IMR-90 (cell line): ENCODE measurements at regions not wholly inside any gene's neighbourhood (a gene's known extent, or its start where the extent isn't known, plus 50 kb on each side); places are given as distances from the start of the nearest gene placed in this dataset.

ENCODE experiments used
- ATAC-seq: fragments of 200-7000 bp; cut with Tn5 transposase; 2 replicates; pipeline ENCODE4 v1.9.1; 2020; ENCODE audit warnings: low read depth, mild to moderate bottlenecking, moderate library complexity
- BruUV-seq: library from RNA; stranded (reverse); fragments of 400-500 nt; replicated peaks from 2 replicates; lab custom pipeline; 2021; lab: Mats Ljungman, UMichigan
- CTCF ChIA-PET: fragments of 300-600 bp; formaldehyde crosslinking; extraction: SDS; loops from one replicate; lab custom pipeline; 2021; ENCODE audit warnings: antibody characterized with exemption; lab: Yijun Ruan, JAX
- POLR2A ChIA-PET: fragments of 300-600 bp; sonication (Branson Sonifier 250); formaldehyde crosslinking; loops from one replicate; lab custom pipeline; 2022; ENCODE audit warnings: antibody characterized with exemption; ENCODE audit not compliant: unreplicated experiment; lab: Charles Lee
- DNase-seq: peaks from one replicate; pipeline ENCODE4 v3.0.0; 2013
- H2AFZ ChIP-seq: replicated peaks from 2 replicates; pipeline ENCODE3; 2013; ENCODE audit warnings: low read length, mild to moderate bottlenecking; ENCODE audit not compliant: poor library complexity
- H2AK5ac ChIP-seq: 2 replicates; pipeline ENCODE4 v1.6.1; 2013; ENCODE audit warnings: low read depth, low read length, inconsistent platforms
- H2AK9ac ChIP-seq: replicated peaks from 2 replicates; pipeline ENCODE3; 2013; ENCODE audit warnings: mild to moderate bottlenecking, low read depth, low read length, moderate library complexity; ENCODE audit not compliant: poor library complexity
- H2BK120ac ChIP-seq: 2 replicates; pipeline ENCODE4 v1.6.1; 2013; ENCODE audit warnings: low read depth, low read length, inconsistent platforms
- H2BK15ac ChIP-seq: 3 replicates; pipeline ENCODE4 v1.6.1; 2013; ENCODE audit warnings: low read depth, low read length, inconsistent platforms
- H2BK20ac ChIP-seq: 2 replicates; pipeline ENCODE4 v1.6.1; 2013; ENCODE audit warnings: low read depth, mild to moderate bottlenecking, inconsistent platforms, low read length, moderate library complexity
- H2BK5ac ChIP-seq: 2 replicates; pipeline ENCODE4 v1.6.1; 2013; ENCODE audit warnings: mild to moderate bottlenecking, low read depth, low read length, inconsistent platforms; ENCODE audit not compliant: poor library complexity, severe bottlenecking
- H3K14ac ChIP-seq: replicated peaks from 2 replicates; pipeline ENCODE4 v1.6.1; 2013; ENCODE audit warnings: low read depth, low read length, inconsistent platforms
- H3K18ac ChIP-seq: 2 replicates; pipeline ENCODE4 v1.6.1; 2013; ENCODE audit warnings: low read depth, low read length, control low read depth
- H3K23ac ChIP-seq: 2 replicates; pipeline ENCODE4 v1.6.1; 2013; ENCODE audit warnings: low read depth, low read length, inconsistent platforms
- H3K27ac ChIP-seq: 2 replicates; pipeline ENCODE4 v1.5.1; 2013; ENCODE audit warnings: mild to moderate bottlenecking, control low read depth, low read length; ENCODE audit not compliant: insufficient read depth
- H3K27me3 ChIP-seq: 2 replicates; pipeline ENCODE4 v1.6.1; 2013; ENCODE audit warnings: low read length; ENCODE audit not compliant: control insufficient read depth, insufficient read depth
- H3K36me3 ChIP-seq: 2 replicates; pipeline ENCODE4 v1.6.1; 2013; ENCODE audit warnings: low read length, mixed read lengths; ENCODE audit not compliant: control insufficient read depth, insufficient read depth
- H3K4ac ChIP-seq: 2 replicates; pipeline ENCODE4 v1.6.1; 2013; ENCODE audit warnings: low read depth, low read length, inconsistent platforms
- H3K4me1 ChIP-seq: 2 replicates; pipeline ENCODE4 v1.6.1; 2013; ENCODE audit warnings: low read length, mixed read lengths; ENCODE audit not compliant: control insufficient read depth, insufficient read depth
- H3K4me2 ChIP-seq: 2 replicates; pipeline ENCODE4 v1.6.1; 2013; ENCODE audit warnings: low read depth, mild to moderate bottlenecking, control low read depth, low read length, moderate library complexity
- H3K4me3 ChIP-seq: 2 replicates; pipeline ENCODE4 v1.5.1; 2013; ENCODE audit warnings: low read depth, mild to moderate bottlenecking, control low read depth, low read length, moderate library complexity; ENCODE audit not compliant: insufficient read depth
- H3K56ac ChIP-seq: 2 replicates; pipeline ENCODE4 v1.6.1; 2013; ENCODE audit warnings: low read length, inconsistent platforms; ENCODE audit not compliant: insufficient read depth; ENCODE audit errors: extremely low read depth
- H3K79me1 ChIP-seq, 2 experiments: 2 replicates each; pipeline ENCODE4 v1.6.1; 2013; ENCODE audit warnings: low read length in 2 of 2, inconsistent platforms in 1 of 2, low read depth in 1 of 2
- H3K9ac ChIP-seq: 2 replicates; pipeline ENCODE4 v1.6.1; 2013; ENCODE audit warnings: low read depth, low read length, control low read depth
- H3K9me1 ChIP-seq: 2 replicates; pipeline ENCODE4 v1.6.1; 2013; ENCODE audit warnings: low read length, inconsistent platforms; ENCODE audit not compliant: insufficient read depth
- H3K9me3 ChIP-seq: 2 replicates; pipeline ENCODE4 v1.6.1; 2013; ENCODE audit warnings: low read length; ENCODE audit not compliant: control insufficient read depth, insufficient read depth
- H4K20me1 ChIP-seq: 2 replicates; pipeline ENCODE4 v1.6.1; 2013; ENCODE audit warnings: low read length, inconsistent platforms; ENCODE audit not compliant: insufficient read depth
- H4K5ac ChIP-seq: 2 replicates; pipeline ENCODE4 v1.6.1; 2013; ENCODE audit warnings: mild to moderate bottlenecking, low read depth, low read length, control low read depth
- H4K8ac ChIP-seq, 2 experiments: 2 replicates each; pipeline ENCODE4 v1.6.1; 2013; ENCODE audit warnings: low read depth in 2 of 2, low read length in 2 of 2, control low read depth in 1 of 2, inconsistent platforms in 1 of 2
- H4K91ac ChIP-seq: 2 replicates; pipeline ENCODE4 v1.6.1; 2013; ENCODE audit warnings: low read depth, low read length, inconsistent platforms; ENCODE audit not compliant: insufficient read depth
- BHLHE40 ChIP-seq: fragments of 150-350 bp; IDR thresholded peaks from 2 replicates; pipeline ENCODE4 v1.6.1; 2016; ENCODE audit warnings: mild to moderate bottlenecking, low read depth, low read length
- CEBPB ChIP-seq: IDR thresholded peaks from 2 replicates; pipeline ENCODE4 v1.6.1; 2012; ENCODE audit warnings: low read depth, low read length, improper control_type of control experiment
- ELK1 ChIP-seq: fragments of 150-350 bp; IDR thresholded peaks from 2 replicates; pipeline ENCODE4 v1.6.1; 2016; ENCODE audit warnings: low read depth, mild to moderate bottlenecking, low read length, moderate library complexity, borderline replicate concordance
- FOS ChIP-seq: fragments of 150-350 bp; IDR thresholded peaks from 2 replicates; pipeline ENCODE4 v1.6.1; 2016; ENCODE audit warnings: low read depth, low read length
- MAFK ChIP-seq: IDR thresholded peaks from 2 replicates; pipeline ENCODE4 v1.6.1; 2012; ENCODE audit warnings: low read depth, low read length, improper control_type of control experiment
- MAZ ChIP-seq: IDR thresholded peaks from 2 replicates; pipeline ENCODE4 v1.6.1; 2012; ENCODE audit warnings: low read depth, mild to moderate bottlenecking, low read length, improper control_type of control experiment, moderate library complexity, borderline replicate concordance
- MXI1 ChIP-seq: IDR thresholded peaks from 2 replicates; pipeline ENCODE4 v1.6.1; 2012; ENCODE audit warnings: low read depth, mild to moderate bottlenecking, low read length, moderate library complexity, borderline replicate concordance
- NFE2L2 ChIP-seq: fragments of 150-350 bp; IDR thresholded peaks from 2 replicates; pipeline ENCODE4 v1.6.1; 2016; ENCODE audit warnings: low read depth, mild to moderate bottlenecking, low read length
- POLR2A ChIP-seq: IDR thresholded peaks from 2 replicates; pipeline ENCODE4 v1.6.1; 2012; ENCODE audit warnings: mild to moderate bottlenecking, low read depth, low read length
- RAD21 ChIP-seq: IDR thresholded peaks from 2 replicates; pipeline ENCODE4 v1.6.1; 2012; ENCODE audit warnings: low read length, improper control_type of control experiment
- SMC3 ChIP-seq: fragments of 150-350 bp; IDR thresholded peaks from 2 replicates; pipeline ENCODE4 v1.6.1; 2016; ENCODE audit warnings: low read depth, mild to moderate bottlenecking, antibody characterized with exemption, low read length, moderate library complexity
- USF2 ChIP-seq: fragments of 150-350 bp; IDR thresholded peaks from 2 replicates; pipeline ENCODE4 v1.6.1; 2017; ENCODE audit warnings: mild to moderate bottlenecking, antibody characterized with exemption, low read length, low read depth
- WGBS, 2 experiments: methylation state at CpG; one replicate each; pipeline versions ENCODE4 v1.1.5 to v1.1.7; 2013; ENCODE audit warnings: missing lambda C conversion rate in 2 of 2; ENCODE audit not compliant: insufficient read length in 1 of 2; ENCODE audit errors: extremely low coverage in 2 of 2; 5-methylcytosine and 5-hydroxymethylcytosine counted together
- dilution Hi-C: fragments of 300-500 bp; cut with HindIII; formaldehyde crosslinking; loops from one replicate; pipeline ENCODE4 v1.14.3; 2018; ENCODE audit warnings: low sequenced_read_pairs; ENCODE audit not compliant: unreplicated experiment
- in situ Hi-C: fragments of 300-500 bp; cut with MboI; formaldehyde crosslinking; loops from 3 replicates; pipeline ENCODE4 v1.14.3; 2019; ENCODE audit warnings: low sequenced_read_pairs, inconsistent platforms, mixed read lengths
- intact Hi-C: fragments of 100-400 bp; cut with micrococcal nuclease; formaldehyde crosslinking; loops from 2 replicates; pipeline ENCODE4 v1.10.0; 2022
- TF ChIP-seq, protein P1 (sequence below): conservative IDR thresholded peaks from 2 replicates; pipeline ENCODE4 v1.5.1; 2012; ENCODE audit warnings: mild to moderate bottlenecking, low read depth, low read length, improper control_type of control experiment

DNA sequence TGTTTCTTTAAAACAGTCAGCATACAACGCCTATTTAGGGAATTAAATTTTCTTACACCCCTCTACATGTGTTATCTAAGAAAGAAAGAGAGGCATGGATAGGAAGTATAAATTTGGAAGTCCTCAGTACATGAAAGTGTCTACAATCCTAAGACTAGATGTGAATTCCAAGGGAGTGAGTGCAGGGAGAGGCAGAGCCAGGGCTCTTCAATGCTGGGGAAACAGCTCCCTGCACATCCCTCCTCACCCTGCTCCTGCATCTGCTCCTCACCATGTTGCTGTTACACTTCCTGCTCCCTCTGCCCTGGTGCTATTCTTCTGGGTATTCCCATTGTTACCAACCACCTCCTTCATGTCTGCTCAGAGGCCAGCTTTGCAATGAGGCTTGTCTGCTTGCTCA, 229.1 kb upstream of the AKR1E2 start:
- 0 out of 2 replicates have a peak overlapping the region, but pooled peaks have one; percentile 31 for H3K23ac ChIP-seq
- 0 out of 2 replicates have a peak, but pooled peaks cover 3% of the 10 kb centered on the region for H3K9me1 ChIP-seq
- H3K36me3 ChIP-seq: no peaks in the 10 kb centered on the region
- no peak overlapping the region for H2AK9ac ChIP-seq
- no peak overlapping the region for H3K14ac ChIP-seq
- TF ChIP-seq MXI1 (no peak), RAD21 (no peak), POLR2A (no peak), NFE2L2 (no peak), FOS (no peak), MAZ (no peak), BHLHE40 (no peak), SMC3 (no peak), USF2 (no peak), CEBPB (no peak), MAFK (no peak), ELK1 (no peak)
- TF ChIP-seq, protein P1, sequence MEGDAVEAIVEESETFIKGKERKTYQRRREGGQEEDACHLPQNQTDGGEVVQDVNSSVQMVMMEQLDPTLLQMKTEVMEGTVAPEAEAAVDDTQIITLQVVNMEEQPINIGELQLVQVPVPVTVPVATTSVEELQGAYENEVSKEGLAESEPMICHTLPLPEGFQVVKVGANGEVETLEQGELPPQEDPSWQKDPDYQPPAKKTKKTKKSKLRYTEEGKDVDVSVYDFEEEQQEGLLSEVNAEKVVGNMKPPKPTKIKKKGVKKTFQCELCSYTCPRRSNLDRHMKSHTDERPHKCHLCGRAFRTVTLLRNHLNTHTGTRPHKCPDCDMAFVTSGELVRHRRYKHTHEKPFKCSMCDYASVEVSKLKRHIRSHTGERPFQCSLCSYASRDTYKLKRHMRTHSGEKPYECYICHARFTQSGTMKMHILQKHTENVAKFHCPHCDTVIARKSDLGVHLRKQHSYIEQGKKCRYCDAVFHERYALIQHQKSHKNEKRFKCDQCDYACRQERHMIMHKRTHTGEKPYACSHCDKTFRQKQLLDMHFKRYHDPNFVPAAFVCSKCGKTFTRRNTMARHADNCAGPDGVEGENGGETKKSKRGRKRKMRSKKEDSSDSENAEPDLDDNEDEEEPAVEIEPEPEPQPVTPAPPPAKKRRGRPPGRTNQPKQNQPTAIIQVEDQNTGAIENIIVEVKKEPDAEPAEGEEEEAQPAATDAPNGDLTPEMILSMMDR: no peak
- H4K5ac ChIP-seq: no peak overlapping the region
- whole genome bisulfite sequencing, 2 experiments: no CpG with 5 or more reads among the region's 1 CpG
- no peak overlapping the region; a peak in 1 of 4 replicates for H4K8ac ChIP-seq
- no peaks in the 10 kb centered on the region for H3K79me1 ChIP-seq
- H3K9me3 ChIP-seq: no peaks in the 10 kb centered on the region
- BruUV-seq: no TSS peak
- ATAC-seq: peak; percentile 85
- H2BK5ac ChIP-seq: no peak overlapping the region
- ChIA-PET POLR2A (no interaction called here), CTCF (no interaction called here)
- H3K27me3 ChIP-seq: no peaks in the 10 kb centered on the region
- H3K4me3 ChIP-seq: no peak overlapping the region
- no peak overlapping the region for H3K27ac ChIP-seq
- no peaks in the 10 kb centered on the region for H3K4me1 ChIP-seq
- dilution Hi-C loops (no loop called here), in situ Hi-C loops (no loop called here), intact Hi-C loops (no loop called here)
- no peak overlapping the region for H3K4me2 ChIP-seq
- no peak overlapping the region for H3K18ac ChIP-seq
- DNase-seq: peak; percentile 49
- H2BK15ac ChIP-seq: no peak overlapping the region
- H2AFZ ChIP-seq: peak overlapping the region; percentile 61
- H2BK120ac ChIP-seq: no peak overlapping the region
- H3K4ac ChIP-seq: no peak overlapping the region
- no peak overlapping the region for H3K56ac ChIP-seq
- H2AK5ac ChIP-seq: no peak overlapping the region
- no peak overlapping the region for H3K9ac ChIP-seq
- no peak overlapping the region for H4K91ac ChIP-seq
- no peaks in the 10 kb centered on the region for H4K20me1 ChIP-seq
- no peak overlapping the region for H2BK20ac ChIP-seq
